NOMO-1 treated with dmso at 0.1 percent for 144 hours (cell line): ENCODE measurements at regions not wholly inside any gene's neighbourhood (a gene's known extent, or its start where the extent isn't known, plus 50 kb on each side); places are given as distances from the start of the nearest gene placed in this dataset.

Experiments
- DNase-seq: peaks from one replicate; lab custom pipeline; 2025; ENCODE audit not compliant: unreplicated experiment; lab: John Stamatoyannopoulos, UW

- DNase-seq: peak; percentile 36
Measured at GRCh38 chr13:80399340-80400163, 58.6 kb upstream of the SPRY2 start.
